ENCODE measurements at regions not wholly inside any gene's neighbourhood (a gene's known extent, or its start where the extent isn't known, plus 50 kb on each side); places are given as distances from the start of the nearest gene placed in this dataset.

DNA sequence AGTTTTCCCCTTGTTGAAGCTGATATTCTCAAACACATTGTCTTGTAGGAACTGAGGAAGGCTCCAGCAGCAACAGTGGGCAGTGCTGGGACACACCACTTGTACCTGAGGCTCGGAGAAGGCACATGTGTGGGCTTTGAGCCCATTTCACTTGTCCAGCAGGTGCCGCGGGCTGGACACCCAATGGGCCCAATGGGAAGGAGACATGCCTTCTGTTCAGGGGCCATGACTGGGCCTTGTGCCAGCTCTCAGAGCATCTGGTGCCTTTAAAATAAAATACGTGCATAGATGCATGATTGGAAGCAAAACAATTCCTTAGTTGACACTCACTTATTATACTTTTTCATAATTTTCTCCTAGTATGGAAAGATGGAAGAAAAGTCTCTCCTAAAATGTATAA is 334.2 kb downstream of the KLF13 start:
- Histone ChIP-seq H3K4me3 (no peak overlapping the region), H3K27me3 (replicated peaks in 1 of 2; ENCODE audit: control insufficient read depth in 2 of 2, insufficient read depth in 2 of 2, low read length in 1 of 2) (no peaks in the 10 kb centered on the region), H3K9me3 (replicated peaks; ENCODE audit: control insufficient read depth, insufficient read depth, low read length) (no peaks in the 10 kb centered on the region), H3K4me1 (ENCODE audit: control insufficient read depth, insufficient read depth, low read length) (no peaks in the 10 kb centered on the region), H3K36me3 (ENCODE audit: control insufficient read depth in 2 of 2, insufficient read depth in 2 of 2, low read length in 1 of 2) (no peaks in the 10 kb centered on the region), H2AFZ (ENCODE audit: control insufficient read depth, low read depth, low read length) (no peak overlapping the region), H3K27ac (ENCODE audit: control insufficient read depth, insufficient read depth) (no peak overlapping the region), H3K4me2 (ENCODE audit: control insufficient read depth, insufficient read depth) (no peak overlapping the region), H4K20me1 (ENCODE audit: control insufficient read depth, insufficient read depth) (no peaks in the 10 kb centered on the region), H3K9ac (ENCODE audit: control insufficient read depth, insufficient read depth, low read length) (no peak overlapping the region), H3K79me2 (ENCODE audit: control insufficient read depth, insufficient read depth, low read length) (no peaks in the 10 kb centered on the region)
- 59% methylated on average over 4 of the region's 4 CpGs for WGBS (ENCODE audit: insufficient coverage, insufficient replicate concordance, low lambda C conversion rate, missing lambda C conversion rate)
- intact Hi-C loops (cut with micrococcal nuclease; ENCODE audit: unreplicated experiment) (no loop called here), in situ Hi-C loops (cut with MboI) (loop anchor here (25.0 kb wide), 1 partner anchor 101 kb away; no protein-coding TSS in a partner anchor)
- ChIA-PET SMC1A (ENCODE audit: uncharacterized antibody, unreplicated experiment) (no interaction called here), POLR2A (no interaction called here), RAD21 (ENCODE audit: unreplicated experiment) (no interaction called here), CTCF (no interaction called here)
- DNase-seq (ENCODE audit: low read depth, low spot score) = no peak
- no peak for FAIRE-seq
- no TSS peak for BruUV-seq (replicated peaks)
- TF ChIP-seq BRCA1 (IDR thresholded peaks at IDR 0.05; ENCODE audit: low read depth, low read length) (no peak), EP300 (IDR thresholded peaks at IDR 0.05; ENCODE audit: borderline replicate concordance in 1 of 2, control insufficient read depth in 1 of 2, low read depth in 2 of 2, low read length in 2 of 2) (no peak), POLR2AphosphoS2 (IDR thresholded peaks at IDR 0.05; ENCODE audit: low read depth, low read length) (no peak), FOS (IDR thresholded peaks at IDR 0.05; ENCODE audit: borderline replicate concordance, extremely low read depth, insufficient read length) (no peak), ZNF24 (IDR thresholded peaks at IDR 0.05) (no peak), POLR2AphosphoS5 (IDR thresholded peaks at IDR 0.05; ENCODE audit: low read length) (no peak), MXI1 (IDR thresholded peaks at IDR 0.05; ENCODE audit: low read depth, low read length) (no peak), GABPA (IDR thresholded peaks at IDR 0.05; ENCODE audit: low read depth) (no peak), ETV6 (conservative IDR thresholded peaks at IDR 0.05 in 1 of 2, IDR thresholded peaks at IDR 0.05 in 1 of 2; ENCODE audit: borderline replicate concordance in 1 of 2, low read depth in 1 of 2) (no peak), MTA3 (IDR thresholded peaks at IDR 0.05; ENCODE audit: borderline replicate concordance, low read length) (no peak), BCL11A (IDR thresholded peaks at IDR 0.05; ENCODE audit: low read depth, low read length) (no peak), SREBF2 (IDR thresholded peaks at IDR 0.05; ENCODE audit: low read length) (no peak)
- TF ChIP-seq, protein P1, sequence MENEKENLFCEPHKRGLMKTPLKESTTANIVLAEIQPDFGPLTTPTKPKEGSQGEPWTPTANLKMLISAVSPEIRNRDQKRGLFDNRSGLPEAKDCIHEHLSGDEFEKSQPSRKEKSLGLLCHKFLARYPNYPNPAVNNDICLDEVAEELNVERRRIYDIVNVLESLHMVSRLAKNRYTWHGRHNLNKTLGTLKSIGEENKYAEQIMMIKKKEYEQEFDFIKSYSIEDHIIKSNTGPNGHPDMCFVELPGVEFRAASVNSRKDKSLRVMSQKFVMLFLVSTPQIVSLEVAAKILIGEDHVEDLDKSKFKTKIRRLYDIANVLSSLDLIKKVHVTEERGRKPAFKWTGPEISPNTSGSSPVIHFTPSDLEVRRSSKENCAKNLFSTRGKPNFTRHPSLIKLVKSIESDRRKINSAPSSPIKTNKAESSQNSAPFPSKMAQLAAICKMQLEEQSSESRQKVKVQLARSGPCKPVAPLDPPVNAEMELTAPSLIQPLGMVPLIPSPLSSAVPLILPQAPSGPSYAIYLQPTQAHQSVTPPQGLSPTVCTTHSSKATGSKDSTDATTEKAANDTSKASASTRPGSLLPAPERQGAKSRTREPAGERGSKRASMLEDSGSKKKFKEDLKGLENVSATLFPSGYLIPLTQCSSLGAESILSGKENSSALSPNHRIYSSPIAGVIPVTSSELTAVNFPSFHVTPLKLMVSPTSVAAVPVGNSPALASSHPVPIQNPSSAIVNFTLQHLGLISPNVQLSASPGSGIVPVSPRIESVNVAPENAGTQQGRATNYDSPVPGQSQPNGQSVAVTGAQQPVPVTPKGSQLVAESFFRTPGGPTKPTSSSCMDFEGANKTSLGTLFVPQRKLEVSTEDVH (IDR thresholded peaks at IDR 0.05; ENCODE audit: low read depth, partially characterized antibody) = no peak
- TF ChIP-seq, protein P2, sequence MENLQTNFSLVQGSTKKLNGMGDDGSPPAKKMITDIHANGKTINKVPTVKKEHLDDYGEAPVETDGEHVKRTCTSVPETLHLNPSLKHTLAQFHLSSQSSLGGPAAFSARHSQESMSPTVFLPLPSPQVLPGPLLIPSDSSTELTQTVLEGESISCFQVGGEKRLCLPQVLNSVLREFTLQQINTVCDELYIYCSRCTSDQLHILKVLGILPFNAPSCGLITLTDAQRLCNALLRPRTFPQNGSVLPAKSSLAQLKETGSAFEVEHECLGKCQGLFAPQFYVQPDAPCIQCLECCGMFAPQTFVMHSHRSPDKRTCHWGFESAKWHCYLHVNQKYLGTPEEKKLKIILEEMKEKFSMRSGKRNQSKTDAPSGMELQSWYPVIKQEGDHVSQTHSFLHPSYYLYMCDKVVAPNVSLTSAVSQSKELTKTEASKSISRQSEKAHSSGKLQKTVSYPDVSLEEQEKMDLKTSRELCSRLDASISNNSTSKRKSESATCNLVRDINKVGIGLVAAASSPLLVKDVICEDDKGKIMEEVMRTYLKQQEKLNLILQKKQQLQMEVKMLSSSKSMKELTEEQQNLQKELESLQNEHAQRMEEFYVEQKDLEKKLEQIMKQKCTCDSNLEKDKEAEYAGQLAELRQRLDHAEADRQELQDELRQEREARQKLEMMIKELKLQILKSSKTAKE (IDR thresholded peaks at IDR 0.05; ENCODE audit: low read depth, poor library complexity, severe bottlenecking) = no peak
- TF ChIP-seq, protein P3, sequence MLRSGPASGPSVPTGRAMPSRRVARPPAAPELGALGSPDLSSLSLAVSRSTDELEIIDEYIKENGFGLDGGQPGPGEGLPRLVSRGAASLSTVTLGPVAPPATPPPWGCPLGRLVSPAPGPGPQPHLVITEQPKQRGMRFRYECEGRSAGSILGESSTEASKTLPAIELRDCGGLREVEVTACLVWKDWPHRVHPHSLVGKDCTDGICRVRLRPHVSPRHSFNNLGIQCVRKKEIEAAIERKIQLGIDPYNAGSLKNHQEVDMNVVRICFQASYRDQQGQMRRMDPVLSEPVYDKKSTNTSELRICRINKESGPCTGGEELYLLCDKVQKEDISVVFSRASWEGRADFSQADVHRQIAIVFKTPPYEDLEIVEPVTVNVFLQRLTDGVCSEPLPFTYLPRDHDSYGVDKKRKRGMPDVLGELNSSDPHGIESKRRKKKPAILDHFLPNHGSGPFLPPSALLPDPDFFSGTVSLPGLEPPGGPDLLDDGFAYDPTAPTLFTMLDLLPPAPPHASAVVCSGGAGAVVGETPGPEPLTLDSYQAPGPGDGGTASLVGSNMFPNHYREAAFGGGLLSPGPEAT (IDR thresholded peaks at IDR 0.05; ENCODE audit: low read depth) = no peak
- TF ChIP-seq, protein P4, sequence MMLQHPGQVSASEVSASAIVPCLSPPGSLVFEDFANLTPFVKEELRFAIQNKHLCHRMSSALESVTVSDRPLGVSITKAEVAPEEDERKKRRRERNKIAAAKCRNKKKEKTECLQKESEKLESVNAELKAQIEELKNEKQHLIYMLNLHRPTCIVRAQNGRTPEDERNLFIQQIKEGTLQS (IDR thresholded peaks at IDR 0.05; ENCODE audit: borderline replicate concordance, extremely low read depth, low read depth, low read length) = no peak
- ATAC-seq = no peak

Data from GM12878 (cell line).